ENCODE measurements at regions not wholly inside any gene's neighbourhood (a gene's known extent, or its start where the extent isn't known, plus 50 kb on each side); places are given as distances from the start of the nearest gene placed in this dataset.

- DNase-seq (no peak), ATAC-seq (ENCODE audit: low FRiP score in 2 of 2) (no peak)
- 88 to 91% methylated on average over 8 of the region's 8 CpGs for WGBS, 2 donors
- no peak for TF ChIP-seq POLR2A (IDR thresholded peaks at IDR 0.05)
- no peak for TF ChIP-seq CTCF (IDR thresholded peaks at IDR 0.05)
- no peak for TF ChIP-seq POLR2AphosphoS5 (IDR thresholded peaks at IDR 0.05)
- no peak for TF ChIP-seq EP300 (IDR thresholded peaks at IDR 0.05)
- H3K9me3 ChIP-seq = no peaks in the 10 kb centered on the region
- no peaks in the 10 kb centered on the region for H3K36me3 ChIP-seq
- no peak overlapping the region for H3K4me3 ChIP-seq
- no peaks in the 10 kb centered on the region for H3K4me1 ChIP-seq
- no peaks in the 10 kb centered on the region for H3K27me3 ChIP-seq
- no peak overlapping the region for H3K27ac ChIP-seq
Observed at GRCh38 chr10:107813451-107814162, 649.1 kb upstream of the SORCS1 start.

GRCh38 chr10:107809889-107810288 lies 645.4 kb upstream of the SORCS1 start:
- H3K4me1 ChIP-seq = no peaks in the 10 kb centered on the region
- DNase-seq = no peak
- no peaks in the 10 kb centered on the region for H3K36me3 ChIP-seq
- no peaks in the 10 kb centered on the region for H3K27me3 ChIP-seq
- no peak for TF ChIP-seq POLR2AphosphoS5 (IDR thresholded peaks at IDR 0.05)
- no peak overlapping the region for H3K27ac ChIP-seq
- no peaks in the 10 kb centered on the region for H3K9me3 ChIP-seq
- no peak overlapping the region for H3K4me3 ChIP-seq
- no peak for ATAC-seq (ENCODE audit: low FRiP score in 2 of 2)
- WGBS, 2 donors = 69 to 80% methylated on average over 2 of the region's 2 CpGs

GRCh38 chr10:107807836-107808235 lies 643.3 kb upstream of the SORCS1 start:
- H3K4me1 ChIP-seq = no peaks in the 10 kb centered on the region
- no peak overlapping the region for H3K4me3 ChIP-seq
- H3K27me3 ChIP-seq = no peaks in the 10 kb centered on the region
- H3K9me3 ChIP-seq = no peaks in the 10 kb centered on the region
- WGBS, 2 donors = 91 to 94% methylated on average over 5 of the region's 5 CpGs
- TF ChIP-seq CTCF (IDR thresholded peaks at IDR 0.05) (no peak), EP300 (IDR thresholded peaks at IDR 0.05) (no peak), POLR2A (IDR thresholded peaks at IDR 0.05) (no peak), POLR2AphosphoS5 (IDR thresholded peaks at IDR 0.05) (no peak)
- ATAC-seq (ENCODE audit: low FRiP score in 2 of 2) = no peak
- H3K36me3 ChIP-seq = no peaks in the 10 kb centered on the region
- H3K27ac ChIP-seq = no peak overlapping the region
- no peak for DNase-seq

GRCh38 chr10:107806026-107806425 lies 641.5 kb upstream of the SORCS1 start:
- Histone ChIP-seq H3K36me3 (no peaks in the 10 kb centered on the region), H3K4me1 (no peaks in the 10 kb centered on the region), H3K4me3 (no peak overlapping the region), H3K27me3 (no peaks in the 10 kb centered on the region), H3K9me3 (no peaks in the 10 kb centered on the region), H3K27ac (no peak overlapping the region)
- WGBS, 2 donors = 66 to 67% methylated on average over 1 of the region's 1 CpG
- no peak for DNase-seq
- ATAC-seq (ENCODE audit: low FRiP score in 2 of 2) = no peak
- TF ChIP-seq CTCF (IDR thresholded peaks at IDR 0.05) = no peak
- TF ChIP-seq POLR2A (IDR thresholded peaks at IDR 0.05) = no peak
- no peak for TF ChIP-seq EP300 (IDR thresholded peaks at IDR 0.05)
- no peak for TF ChIP-seq POLR2AphosphoS5 (IDR thresholded peaks at IDR 0.05)

- Histone ChIP-seq H3K27ac (no peak overlapping the region), H3K4me1 (no peaks in the 10 kb centered on the region), H3K27me3 (no peaks in the 10 kb centered on the region), H3K9me3 (no peaks in the 10 kb centered on the region), H3K36me3 (no peaks in the 10 kb centered on the region), H3K4me3 (no peak overlapping the region)
- WGBS, 2 donors = 46 to 89% methylated on average over 3 to 4 of the region's 4 CpGs
- no peak for DNase-seq
- TF ChIP-seq POLR2A (IDR thresholded peaks at IDR 0.05) = no peak
- no peak for TF ChIP-seq EP300 (IDR thresholded peaks at IDR 0.05)
- TF ChIP-seq CTCF (IDR thresholded peaks at IDR 0.05) = no peak
- no peak for TF ChIP-seq POLR2AphosphoS5 (IDR thresholded peaks at IDR 0.05)
- no peak for ATAC-seq (ENCODE audit: low FRiP score in 2 of 2)
Observed at GRCh38 chr10:107803546-107803945, 639.0 kb upstream of the SORCS1 start.

Measured in upper lobe of left lung (tissue), 6 donors.